CD4-positive, alpha-beta T cell treated with Interferon gamma for 1 hour (primary cell): ENCODE measurements at regions not wholly inside any gene's neighbourhood (a gene's known extent, or its start where the extent isn't known, plus 50 kb on each side); places are given as distances from the start of the nearest gene placed in this dataset.

Source experiments
- DNase-seq: peaks from one replicate; pipeline ENCODE4 v3.0.0-alpha.2; 2020

GRCh38 chr7:84669177-84669732, 474.7 kb upstream of the SEMA3A start:
- DNase-seq = no peak

- no peak for DNase-seq
Measured at GRCh38 chr7:84668116-84668515, 473.5 kb upstream of the SEMA3A start.

DNA sequence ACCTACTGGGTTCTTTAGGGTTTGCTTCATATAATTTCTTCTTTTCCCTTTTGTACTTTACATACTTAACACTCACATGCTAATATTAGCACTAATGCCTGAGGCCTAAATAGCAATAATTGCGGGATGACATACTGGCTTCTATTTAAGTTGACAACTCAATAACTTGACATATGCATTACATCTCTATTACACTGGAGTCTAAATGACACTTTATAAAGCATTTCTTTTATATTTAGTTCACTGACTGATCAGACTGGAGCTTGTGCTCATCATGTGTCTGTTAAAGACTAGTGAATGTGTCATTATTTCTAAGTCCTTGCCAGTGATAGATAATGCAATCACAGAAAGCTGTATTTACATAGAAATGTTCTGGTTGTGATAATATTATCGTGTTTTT, 472.1 kb upstream of the SEMA3A start:
- DNase-seq = no peak

- no peak for DNase-seq
Measured at GRCh38 chr7:84665339-84665738, 470.8 kb upstream of the SEMA3A start.

DNA sequence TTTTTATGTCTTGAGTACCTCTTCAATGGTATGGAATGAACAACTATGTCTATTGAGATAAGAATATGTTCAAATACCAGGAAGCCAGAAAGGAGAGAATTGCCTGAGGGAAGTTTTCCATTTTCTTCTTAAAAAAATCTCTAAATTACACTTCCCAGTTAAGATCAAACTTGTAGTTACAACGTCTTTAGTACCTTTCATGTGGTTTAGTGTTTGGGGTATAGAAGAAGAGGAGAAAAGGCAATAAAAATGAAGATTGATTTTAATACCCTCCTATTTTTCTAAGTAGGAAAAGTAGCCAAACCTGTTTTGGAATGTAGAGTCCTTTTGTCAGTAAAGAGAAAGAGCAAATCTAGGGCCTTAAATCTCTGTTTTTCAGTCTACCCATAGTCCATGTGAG, 470.0 kb upstream of the SEMA3A start:
- no peak for DNase-seq

GRCh38 chr7:84663224-84663623, 468.6 kb upstream of the SEMA3A start:
- DNase-seq = no peak

- no peak for DNase-seq
Measured at GRCh38 chr7:84658286-84658685, 463.7 kb upstream of the SEMA3A start.

- DNase-seq = no peak
Measured at GRCh38 chr7:84654273-84654672, 459.7 kb upstream of the SEMA3A start.

- DNase-seq = no peak
Measured at GRCh38 chr7:84651876-84652275, 457.3 kb upstream of the SEMA3A start.

GRCh38 chr7:84647797-84648757, 453.5 kb upstream of the SEMA3A start:
- DNase-seq = no peak

DNA sequence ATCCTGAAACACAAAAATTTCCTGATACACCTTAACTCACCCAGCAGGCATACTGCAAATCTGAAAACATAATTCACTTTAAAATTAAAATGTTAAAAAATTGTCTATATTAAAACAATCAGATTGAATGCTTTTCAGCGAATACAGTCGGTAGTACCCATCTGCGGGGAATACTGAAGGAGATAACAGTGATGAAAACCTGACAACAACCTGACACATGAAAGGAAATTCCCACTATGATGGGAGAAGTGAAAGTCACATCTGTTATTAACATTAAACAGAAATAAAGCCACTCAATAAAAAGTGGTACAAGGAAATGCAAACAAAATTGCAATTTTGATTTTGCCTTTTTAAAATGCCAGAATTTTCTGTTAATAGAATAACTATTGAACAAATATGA, 448.0 kb upstream of the SEMA3A start:
- DNase-seq = no peak

DNA sequence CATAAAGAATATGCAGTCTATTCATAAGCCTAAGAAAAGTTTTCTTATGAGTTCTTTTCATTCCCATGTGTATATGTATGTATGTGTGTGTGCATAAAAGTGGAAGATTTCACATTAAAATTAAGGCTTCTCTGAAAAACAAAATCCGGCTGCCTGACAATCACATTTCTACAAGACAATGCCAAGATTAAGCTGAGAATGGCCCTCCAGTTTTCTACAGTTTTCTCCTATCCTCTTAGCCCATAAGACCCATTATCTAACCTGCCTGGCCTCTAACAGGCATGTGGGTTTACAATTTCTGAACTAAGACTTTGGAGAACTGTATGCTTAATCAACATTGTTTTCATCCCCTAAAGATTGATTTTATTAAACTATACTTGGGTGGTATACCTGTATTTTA, 446.0 kb upstream of the SEMA3A start:
- DNase-seq = no peak

GRCh38 chr7:84638339-84638697, 443.7 kb upstream of the SEMA3A start:
- no peak for DNase-seq

DNA sequence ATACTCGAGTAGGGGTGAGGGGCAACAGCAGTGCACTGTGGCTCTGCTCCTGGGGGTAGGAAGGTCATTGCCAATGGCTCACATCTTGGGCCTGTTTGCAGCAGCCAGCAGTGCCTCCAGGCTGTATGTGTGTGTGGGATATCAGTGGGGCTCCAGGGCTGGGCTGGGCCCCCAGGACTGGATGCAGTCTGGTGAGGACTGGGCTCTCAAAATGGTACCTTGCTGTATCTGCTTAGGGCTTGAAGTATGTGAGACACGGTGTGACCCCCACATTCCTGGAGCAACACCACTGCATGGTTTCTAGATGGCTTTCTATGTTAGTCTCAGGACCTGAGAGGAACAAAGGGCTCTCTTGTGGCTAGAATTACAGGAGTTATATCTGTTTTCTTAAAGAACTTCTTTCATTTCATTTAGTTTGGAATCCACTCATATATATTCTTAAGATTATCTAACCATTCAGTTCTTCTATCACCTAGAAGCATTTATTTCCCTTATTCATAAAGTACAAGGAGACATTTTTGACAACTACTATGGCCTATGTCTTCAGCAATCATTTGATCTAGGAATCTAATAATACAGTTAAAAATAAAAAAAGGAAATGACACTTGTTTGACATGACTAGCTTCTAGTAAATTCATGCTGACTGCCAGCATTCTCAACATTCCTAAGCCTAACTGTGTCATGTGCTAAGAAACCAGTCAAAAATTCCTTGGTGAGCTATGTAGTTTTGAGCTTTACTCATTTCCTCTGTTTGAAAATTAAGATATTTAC, 443.2 kb upstream of the SEMA3A start:
- DNase-seq = no peak

DNA sequence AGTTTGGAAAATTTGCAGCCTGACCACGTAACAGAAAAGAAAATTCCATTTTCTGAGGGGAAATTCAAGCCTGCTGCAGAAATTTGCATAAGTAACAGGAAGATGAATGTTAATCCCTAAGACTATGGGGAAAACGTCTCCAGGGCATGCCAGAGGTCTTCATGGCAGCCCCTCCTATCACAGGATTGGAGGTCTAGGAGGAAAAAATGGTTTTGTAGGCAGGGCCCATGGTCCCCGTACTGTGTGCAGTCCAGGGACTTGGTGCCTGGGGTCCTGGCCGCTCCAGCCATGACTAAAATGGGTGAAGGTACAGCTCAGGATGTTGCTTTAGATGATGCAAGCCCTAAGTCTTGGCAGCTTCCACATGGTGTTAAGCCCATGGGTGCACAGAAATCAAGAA, 437.3 kb upstream of the SEMA3A start:
- DNase-seq = no peak

DNA sequence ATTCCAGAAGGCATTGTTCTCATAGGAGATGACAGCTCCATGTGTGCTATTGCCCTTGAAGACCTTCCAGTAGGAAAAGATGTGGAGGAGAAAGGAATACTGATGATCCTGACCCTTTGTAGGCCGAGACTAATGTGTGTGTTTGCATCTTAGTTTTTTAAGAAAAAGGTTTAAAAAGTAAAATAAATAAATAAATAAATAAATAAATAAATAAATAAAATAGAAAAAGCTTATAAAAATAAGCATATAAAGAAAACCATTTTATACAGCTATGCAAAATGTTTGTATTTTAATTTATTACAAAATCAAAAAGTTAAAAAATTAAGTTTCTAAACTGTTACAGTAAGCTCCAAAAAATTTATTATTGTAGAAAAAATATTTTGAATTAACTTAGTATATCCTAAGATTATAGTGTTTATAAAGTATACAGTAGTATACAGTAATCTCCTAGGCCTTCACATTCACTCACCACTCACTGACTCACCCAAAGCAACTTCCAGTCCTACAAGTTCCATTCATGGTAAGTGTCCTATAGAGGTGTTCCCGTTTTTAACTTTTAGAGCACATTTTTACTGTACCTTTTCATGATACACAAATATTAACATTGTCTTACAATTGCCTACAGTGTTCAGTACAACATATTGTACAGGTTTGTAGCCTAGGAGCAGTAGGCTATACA, 435.2 kb upstream of the SEMA3A start:
- DNase-seq = no peak

GRCh38 chr7:84629216-84629615, 434.6 kb upstream of the SEMA3A start:
- no peak for DNase-seq

- DNase-seq = no peak
Measured at GRCh38 chr7:84627250-84627649, 432.7 kb upstream of the SEMA3A start.

- no peak for DNase-seq
Measured at GRCh38 chr7:84624927-84625326, 430.3 kb upstream of the SEMA3A start.

GRCh38 chr7:84624527-84624926, 429.9 kb upstream of the SEMA3A start:
- DNase-seq = no peak

- no peak for DNase-seq
Measured at GRCh38 chr7:84617265-84618030, 422.9 kb upstream of the SEMA3A start.

- no peak for DNase-seq
Measured at GRCh38 chr7:84614821-84615501, 420.4 kb upstream of the SEMA3A start.
